Fibroblast of skin of back (primary cell): ENCODE measurements at regions not wholly inside any gene's neighbourhood (a gene's known extent, or its start where the extent isn't known, plus 50 kb on each side); places are given as distances from the start of the nearest gene placed in this dataset.
"Not testable (repeated sequence)": the region's sequence is repeated elsewhere in the genome, so short reads cannot be mapped to it uniquely, and the experiment has no call there.

Experiments
- DNase-seq: peaks from one replicate; pipeline ENCODE4 v3.0.0-alpha.2; 2013

- DNase-seq: no peak
These were observed 158.8 kb downstream of the IL20RB start for GRCh38 chr3:137116619-137117018.

DNA sequence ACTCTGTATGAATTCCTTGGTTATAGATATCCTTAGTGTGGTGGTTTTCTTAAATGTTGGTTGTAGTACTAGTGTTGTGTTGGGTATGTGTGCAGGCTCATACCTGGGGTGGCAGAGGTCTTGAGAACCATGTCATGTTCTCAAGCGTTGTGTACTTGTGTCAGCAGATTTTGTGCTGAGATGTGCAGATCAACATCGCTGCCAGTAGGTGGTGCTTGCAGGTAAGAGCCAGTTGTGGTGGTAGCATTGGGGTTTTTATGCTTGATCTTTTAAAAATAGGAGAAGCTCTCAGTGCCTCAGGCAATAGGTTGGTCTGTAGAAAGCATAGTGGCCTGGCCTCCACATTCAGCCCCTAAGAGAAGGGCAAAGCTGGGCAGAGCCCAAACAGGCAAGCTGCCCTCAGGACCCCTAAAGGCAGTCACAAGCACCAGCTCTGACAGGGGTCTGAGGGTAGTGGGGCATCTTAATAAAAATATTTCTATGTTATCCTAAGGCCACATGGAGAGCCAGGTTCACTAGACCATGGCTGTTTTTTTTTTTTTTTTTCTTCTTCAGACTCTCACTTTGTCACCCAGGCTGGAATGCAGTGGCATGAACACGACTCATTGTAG is 164.0 kb downstream of the IL20RB start:
- DNase-seq: peak; percentile 18

GRCh38 chr3:137131081-137131480 is 173.3 kb downstream of the IL20RB start:
- DNase-seq: no peak

GRCh38 chr3:137134431-137134830 is 176.6 kb downstream of the IL20RB start:
- no peak for DNase-seq

DNA sequence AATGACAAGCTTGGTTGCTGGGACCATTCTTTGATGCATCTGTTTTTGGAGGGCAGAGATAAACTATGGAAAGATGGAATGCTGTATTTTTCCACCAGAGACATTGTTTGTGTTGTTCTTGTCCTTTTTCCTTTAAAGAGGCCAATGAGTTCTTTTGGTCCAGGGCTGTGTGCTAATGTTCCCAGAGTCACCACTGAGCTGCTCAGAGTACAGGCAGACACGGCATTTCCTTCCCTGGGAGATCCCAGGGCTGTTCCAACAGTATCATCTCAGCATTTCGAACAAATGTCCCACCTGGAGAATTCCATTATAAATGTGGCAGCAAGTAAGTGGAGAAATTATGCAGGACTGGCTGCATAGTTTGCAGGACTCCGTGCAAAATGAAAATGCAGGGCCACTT is 190.6 kb downstream of the IL20RB start:
- no peak for DNase-seq

GRCh38 chr3:137148917-137149316 is 191.1 kb downstream of the IL20RB start:
- DNase-seq: no peak

- DNase-seq: no peak
These were observed 193.0 kb downstream of the IL20RB start for GRCh38 chr3:137150825-137151224.

GRCh38 chr3:137153046-137153445 is 195.3 kb downstream of the IL20RB start:
- not testable (repeated sequence) for DNase-seq

DNA sequence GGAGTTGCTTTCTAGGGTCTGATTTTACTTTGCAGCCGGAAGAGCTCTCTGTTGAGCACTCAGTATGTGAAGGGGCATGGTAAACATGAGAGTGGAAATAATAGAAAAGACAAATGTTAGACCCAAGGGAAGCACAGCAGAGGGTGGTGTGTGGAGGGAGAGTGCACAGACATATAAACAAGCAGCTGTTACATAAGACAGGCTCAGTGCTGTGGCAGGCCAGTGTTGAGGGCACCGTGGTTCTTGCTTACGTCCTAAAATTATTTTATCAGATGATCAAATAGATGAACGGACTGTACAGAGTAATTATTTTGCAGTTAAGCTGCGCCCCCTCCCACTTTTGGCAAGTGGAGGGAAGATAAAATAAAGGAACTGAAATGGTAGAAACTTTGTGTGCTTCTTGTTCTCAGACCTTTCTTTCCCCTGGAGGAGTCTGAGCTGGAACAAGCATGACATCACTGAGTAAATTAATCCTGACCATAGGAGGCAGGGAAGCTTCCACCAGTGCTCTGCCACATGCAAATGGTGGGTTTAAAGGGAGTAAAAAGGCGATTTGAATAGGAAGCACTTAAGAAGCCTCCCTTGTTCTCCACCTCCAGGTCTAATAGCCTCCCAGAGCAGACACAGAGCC is 205.6 kb downstream of the IL20RB start:
- no peak for DNase-seq

- DNase-seq: no peak
These were observed 206.2 kb downstream of the IL20RB start for GRCh38 chr3:137163958-137164357.

GRCh38 chr3:137165117-137165806 is 207.5 kb downstream of the IL20RB start:
- peak; percentile 42 for DNase-seq

- DNase-seq: no peak
These were observed 214.2 kb downstream of the IL20RB start for GRCh38 chr3:137171834-137172603.

GRCh38 chr3:137172728-137173127 is 214.9 kb downstream of the IL20RB start:
- no peak for DNase-seq

- no peak for DNase-seq
These were observed 216.7 kb downstream of the IL20RB start for GRCh38 chr3:137174514-137174913.

DNA sequence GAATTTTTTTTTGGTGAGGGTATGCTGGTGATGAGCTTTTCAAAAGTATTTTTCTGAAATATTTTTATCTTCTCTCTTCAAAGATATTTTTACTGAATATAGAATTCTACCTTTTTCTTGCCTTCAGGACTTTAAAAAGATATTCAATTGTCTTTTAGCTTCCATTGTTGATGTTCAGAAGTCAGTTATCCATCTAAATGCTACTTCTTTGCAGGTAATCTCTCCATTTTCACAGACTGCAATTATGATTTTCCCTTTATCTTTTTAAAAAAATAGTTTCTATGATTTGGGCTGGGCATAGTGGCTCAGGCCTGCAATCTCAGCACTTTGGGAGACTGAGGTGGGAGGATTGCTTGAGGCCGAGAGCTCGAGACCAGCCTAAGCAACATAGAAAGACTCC is 222.4 kb downstream of the IL20RB start:
- DNase-seq: no peak

DNA sequence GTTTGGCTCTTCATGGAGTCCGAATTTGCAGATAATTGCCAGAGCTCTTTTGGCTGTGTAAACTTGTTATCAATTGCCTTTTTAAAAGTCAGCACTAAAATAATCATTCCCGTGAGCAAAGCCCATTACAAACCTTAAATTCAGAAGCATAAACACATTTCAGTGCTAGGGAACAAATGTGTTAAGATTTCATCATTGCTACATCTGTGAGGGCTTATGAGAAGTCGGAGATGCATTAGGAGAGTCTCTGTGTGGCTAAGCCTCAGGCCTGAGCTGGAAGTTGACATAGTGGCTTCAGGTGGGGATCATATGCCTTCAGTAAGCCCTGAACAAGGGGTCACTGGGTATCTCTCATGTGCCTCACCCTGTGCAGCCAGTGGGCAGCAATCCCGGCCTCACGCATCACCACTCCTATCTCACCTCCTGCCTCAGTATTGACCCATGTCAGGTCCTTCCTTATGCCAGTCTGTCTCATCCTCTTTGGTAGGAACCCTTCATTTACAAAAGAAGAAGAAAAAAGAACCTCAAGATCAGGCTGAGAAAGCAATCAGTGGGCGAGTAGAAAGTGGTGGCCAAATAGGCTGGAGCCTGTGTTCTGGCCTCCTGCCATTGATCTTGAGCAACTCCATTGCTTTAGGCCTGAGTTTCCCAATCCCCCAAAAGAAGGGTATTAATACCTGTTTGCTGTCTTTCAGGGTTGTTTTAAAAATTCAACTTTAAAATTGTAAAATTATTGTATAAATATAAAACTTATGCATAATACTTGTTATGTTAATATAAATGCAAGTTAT is 233.5 kb downstream of the IL20RB start:
- DNase-seq: no peak

DNA sequence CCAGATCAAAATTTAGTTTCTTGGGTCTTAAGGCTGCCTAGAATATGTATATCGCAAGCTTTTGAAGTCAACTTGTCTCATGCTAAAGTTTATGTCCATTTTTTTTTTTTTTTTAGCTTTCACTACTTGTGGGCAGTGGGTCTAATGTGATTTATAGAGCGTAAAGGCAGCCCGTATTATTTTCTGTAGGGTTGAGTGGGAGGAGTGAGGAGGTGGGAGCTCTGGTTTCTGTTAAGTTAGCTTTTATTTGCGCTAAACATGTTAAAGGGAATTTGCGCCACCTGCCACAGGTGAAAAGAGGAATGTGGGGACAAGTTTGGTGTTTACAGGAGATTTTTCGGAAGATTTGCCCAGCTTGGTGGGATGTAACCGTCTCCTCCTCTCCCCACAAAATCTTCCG is 234.2 kb downstream of the IL20RB start:
- DNase-seq: no peak

GRCh38 chr3:137194301-137194700 is 236.5 kb downstream of the IL20RB start:
- DNase-seq: no peak

DNA sequence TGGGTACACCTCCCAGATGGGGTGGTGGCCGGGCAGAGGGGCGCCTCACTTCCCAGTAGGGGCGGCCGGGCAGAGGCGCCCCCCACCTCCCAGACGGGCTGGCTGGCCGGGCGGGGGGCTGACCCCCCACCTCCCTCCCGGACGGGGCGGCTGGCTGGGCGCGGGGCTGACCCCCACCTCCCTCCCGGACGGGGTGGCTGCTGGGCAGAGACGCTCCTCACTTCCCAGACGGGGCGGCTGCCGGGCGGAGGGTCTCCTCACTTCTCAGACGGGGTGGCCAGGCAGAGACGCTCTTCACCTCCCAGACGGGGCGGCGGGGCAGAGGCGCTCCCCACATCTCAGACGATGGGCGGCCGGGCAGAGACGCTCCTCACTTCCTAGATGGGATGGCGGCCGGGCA is 240.6 kb downstream of the IL20RB start:
- not testable (repeated sequence) for DNase-seq

DNA sequence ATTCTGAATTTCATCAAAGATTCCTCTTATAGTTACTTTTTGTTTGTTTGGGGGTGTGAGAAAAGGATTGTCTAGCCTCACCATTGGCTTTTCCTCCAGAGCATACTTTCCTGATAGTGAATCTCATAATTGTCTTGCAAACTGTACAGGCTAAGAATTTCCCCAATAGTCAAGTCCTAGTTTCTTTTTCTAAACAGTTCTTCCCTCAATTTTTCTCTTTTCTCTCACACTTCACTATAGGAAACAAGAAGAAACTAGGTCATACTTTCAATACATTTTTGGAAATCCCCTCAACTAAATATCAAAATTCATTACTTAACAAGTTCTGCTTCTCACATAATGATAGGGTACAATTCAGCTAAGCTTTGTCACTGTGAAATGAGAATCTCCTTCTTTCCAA is 241.9 kb downstream of the IL20RB start:
- no peak for DNase-seq

GRCh38 chr3:137201066-137201465 is 243.3 kb downstream of the IL20RB start:
- no peak for DNase-seq

DNA sequence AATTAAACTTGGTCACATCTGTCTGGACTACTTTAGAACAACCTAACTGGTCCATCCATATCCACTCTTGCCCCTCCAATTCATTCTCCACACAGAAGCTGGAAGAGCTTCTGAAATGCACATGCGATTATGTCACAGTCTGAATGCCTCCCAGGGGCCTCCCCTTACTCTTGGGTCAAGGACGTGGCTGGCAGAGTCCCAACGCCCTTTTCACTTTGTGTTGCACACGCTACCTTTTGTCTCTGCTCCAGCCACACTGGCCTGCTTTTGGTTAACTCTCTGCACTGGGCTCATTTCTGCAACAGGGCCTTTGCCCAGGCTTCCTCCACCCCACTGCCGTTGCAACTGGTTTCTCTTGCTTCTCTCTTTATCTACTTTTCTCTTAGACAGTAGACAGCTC is 245.2 kb downstream of the IL20RB start:
- DNase-seq: no peak

DNA sequence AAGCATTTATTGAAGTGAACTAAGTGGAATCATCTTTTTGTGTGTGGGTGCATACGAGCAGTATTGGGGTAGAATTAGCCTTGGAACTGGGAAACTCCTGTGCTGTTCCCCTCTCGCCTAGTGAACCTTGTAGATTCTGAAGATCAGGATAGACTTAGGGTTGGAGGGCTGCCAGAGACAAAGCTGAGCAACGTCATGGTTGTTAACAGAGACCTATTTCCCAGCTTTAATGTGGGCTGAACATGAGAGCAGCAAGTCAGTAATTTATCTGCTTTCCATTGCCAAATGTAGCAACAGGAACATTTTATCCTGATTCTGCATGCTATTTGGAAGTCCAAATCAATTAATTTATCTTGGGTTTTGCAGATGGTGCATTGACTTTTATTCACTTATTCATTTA is 246.6 kb downstream of the IL20RB start:
- DNase-seq: no peak
